Activated gamma-delta T cell treated with anti-CD3 and anti-CD28 coated beads, Interleukin-2, amount 50 U/mL, for 16 hours (primary cell): ENCODE measurements at regions not wholly inside any gene's neighbourhood (a gene's known extent, or its start where the extent isn't known, plus 50 kb on each side); places are given as distances from the start of the nearest gene placed in this dataset.

ENCODE experiments used
- DNase-seq: peaks from one replicate; pipeline ENCODE4 v3.0.0-alpha.2; 2020; ENCODE audit warnings: low read depth

- no peak for DNase-seq
These were observed 52.1 kb upstream of the TNRC6C start for GRCh38 chr17:77906377-77906871.

- no peak for DNase-seq
These were observed 50.7 kb upstream of the TNRC6C start for GRCh38 chr17:77907497-77908461.

GRCh38 chr17:77908501-77908900 is 50.0 kb upstream of the TNRC6C start:
- DNase-seq, result no peak
